ENCODE measurements at regions not wholly inside any gene's neighbourhood (a gene's known extent, or its start where the extent isn't known, plus 50 kb on each side); places are given as distances from the start of the nearest gene placed in this dataset.
A peak's percentile ranks its signal among the peaks of the same experiment; 100 is the strongest.

GRCh38 chr3:26105261-26105660 is 315.4 kb downstream of the OXSM start:
- TF ChIP-seq ZFX (IDR thresholded peaks at IDR 0.05) (no peak), CTCF (conservative IDR thresholded peaks at IDR 0.05) (no peak)
- no peak overlapping the region for H3K27ac ChIP-seq

- H3K27ac ChIP-seq, result no peak overlapping the region
- TF ChIP-seq ZFX (IDR thresholded peaks at IDR 0.05) (no peak), CTCF (conservative IDR thresholded peaks at IDR 0.05) (no peak)
Observed at GRCh38 chr3:26106228-26106627, 316.3 kb downstream of the OXSM start.

- H3K27ac ChIP-seq, result no peak overlapping the region
- TF ChIP-seq CTCF (conservative IDR thresholded peaks at IDR 0.05) (no peak), ZFX (IDR thresholded peaks at IDR 0.05) (no peak)
Observed at GRCh38 chr3:26108846-26109489, 319.1 kb downstream of the OXSM start.

GRCh38 chr3:26114851-26115250 is 325.0 kb downstream of the OXSM start:
- no peak for TF ChIP-seq CTCF (conservative IDR thresholded peaks at IDR 0.05)
- no peak for TF ChIP-seq ZFX (IDR thresholded peaks at IDR 0.05)
- H3K27ac ChIP-seq, result no peak overlapping the region

- H3K27ac ChIP-seq, result no peak overlapping the region
- TF ChIP-seq CTCF (conservative IDR thresholded peaks at IDR 0.05), result peak; percentile 67
- TF ChIP-seq ZFX (IDR thresholded peaks at IDR 0.05), result no peak
Observed at GRCh38 chr3:26118165-26118564, 328.3 kb downstream of the OXSM start.

GRCh38 chr3:26132942-26133341 is 343.1 kb downstream of the OXSM start:
- no peak for TF ChIP-seq CTCF (conservative IDR thresholded peaks at IDR 0.05)
- no peak for TF ChIP-seq ZFX (IDR thresholded peaks at IDR 0.05)
- H3K27ac ChIP-seq, result no peak overlapping the region

GRCh38 chr3:26141296-26141695 is 351.4 kb downstream of the OXSM start:
- no peak overlapping the region for H3K27ac ChIP-seq
- TF ChIP-seq ZFX (IDR thresholded peaks at IDR 0.05) (no peak), CTCF (conservative IDR thresholded peaks at IDR 0.05) (no peak)
